ENCODE measurements at regions not wholly inside any gene's neighbourhood (a gene's known extent, or its start where the extent isn't known, plus 50 kb on each side); places are given as distances from the start of the nearest gene placed in this dataset.

DNA sequence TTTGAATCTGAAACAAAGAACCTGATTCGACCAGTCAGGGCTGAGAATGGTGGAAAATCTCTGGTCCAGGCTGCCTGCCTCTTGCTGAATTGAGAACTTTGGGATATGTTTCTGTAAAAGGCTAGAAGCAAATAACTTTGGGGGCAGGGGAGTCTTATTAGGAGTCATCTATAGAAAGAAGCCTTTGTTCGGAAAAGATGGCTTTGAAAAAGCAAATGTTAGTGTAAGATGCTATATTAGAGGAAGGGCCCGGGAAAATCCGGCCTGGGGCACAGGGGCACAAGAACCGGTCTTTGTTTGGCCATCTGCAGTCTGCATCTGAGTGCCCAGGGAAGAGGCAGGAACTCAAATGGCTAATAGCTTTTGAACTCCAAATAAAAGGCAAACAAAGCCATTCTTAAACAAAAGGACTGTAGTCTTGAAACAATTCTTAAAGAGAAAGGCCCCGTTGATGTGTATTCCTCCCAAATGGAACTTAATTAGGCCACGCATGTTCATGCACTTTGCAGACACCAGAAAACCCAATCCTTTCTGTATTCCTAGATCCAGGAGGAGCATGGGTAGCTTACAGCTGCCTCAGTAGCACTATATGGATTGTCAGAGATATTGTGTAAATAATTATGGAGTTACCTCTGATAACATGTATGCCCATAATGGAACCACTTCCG, 180.0 kb upstream of the ARL4C start:
- TF ChIP-seq, protein P1, sequence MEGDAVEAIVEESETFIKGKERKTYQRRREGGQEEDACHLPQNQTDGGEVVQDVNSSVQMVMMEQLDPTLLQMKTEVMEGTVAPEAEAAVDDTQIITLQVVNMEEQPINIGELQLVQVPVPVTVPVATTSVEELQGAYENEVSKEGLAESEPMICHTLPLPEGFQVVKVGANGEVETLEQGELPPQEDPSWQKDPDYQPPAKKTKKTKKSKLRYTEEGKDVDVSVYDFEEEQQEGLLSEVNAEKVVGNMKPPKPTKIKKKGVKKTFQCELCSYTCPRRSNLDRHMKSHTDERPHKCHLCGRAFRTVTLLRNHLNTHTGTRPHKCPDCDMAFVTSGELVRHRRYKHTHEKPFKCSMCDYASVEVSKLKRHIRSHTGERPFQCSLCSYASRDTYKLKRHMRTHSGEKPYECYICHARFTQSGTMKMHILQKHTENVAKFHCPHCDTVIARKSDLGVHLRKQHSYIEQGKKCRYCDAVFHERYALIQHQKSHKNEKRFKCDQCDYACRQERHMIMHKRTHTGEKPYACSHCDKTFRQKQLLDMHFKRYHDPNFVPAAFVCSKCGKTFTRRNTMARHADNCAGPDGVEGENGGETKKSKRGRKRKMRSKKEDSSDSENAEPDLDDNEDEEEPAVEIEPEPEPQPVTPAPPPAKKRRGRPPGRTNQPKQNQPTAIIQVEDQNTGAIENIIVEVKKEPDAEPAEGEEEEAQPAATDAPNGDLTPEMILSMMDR (conservative IDR thresholded peaks at IDR 0.05; ENCODE audit: low read depth, low read length) = no peak
- TF ChIP-seq EZH2 (IDR thresholded peaks at IDR 0.05; ENCODE audit: borderline replicate concordance, low read depth, low read length, poor library complexity, severe bottlenecking) = no peak

All from A673 (cell line).